Skin of body (tissue), 1 donor: ENCODE measurements at regions not wholly inside any gene's neighbourhood (a gene's known extent, or its start where the extent isn't known, plus 50 kb on each side); places are given as distances from the start of the nearest gene placed in this dataset.

ENCODE experiments used
- DNase-seq: peaks from one replicate; lab custom pipeline; 2025; lab: John Stamatoyannopoulos, UW

DNA sequence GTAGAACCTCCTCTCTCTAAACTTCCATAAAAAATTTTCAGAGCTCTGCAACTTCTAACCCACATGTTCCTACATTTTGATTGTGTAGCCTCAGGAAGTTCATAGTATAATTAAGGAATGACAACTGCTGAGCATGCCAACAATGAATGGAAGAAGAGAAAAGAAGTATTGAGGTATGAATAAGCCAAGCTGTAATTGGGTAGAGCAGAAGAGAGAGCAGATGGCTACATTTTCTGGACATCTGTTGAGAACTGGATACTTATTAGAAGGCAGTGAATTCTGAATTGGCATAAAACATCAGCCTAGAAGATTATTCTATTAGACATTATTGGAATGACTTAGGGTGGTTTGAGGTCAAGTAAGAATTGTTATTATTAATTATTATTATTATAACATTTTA lies 728.3 kb upstream of the PHF14 start:
- DNase-seq: no peak

DNA sequence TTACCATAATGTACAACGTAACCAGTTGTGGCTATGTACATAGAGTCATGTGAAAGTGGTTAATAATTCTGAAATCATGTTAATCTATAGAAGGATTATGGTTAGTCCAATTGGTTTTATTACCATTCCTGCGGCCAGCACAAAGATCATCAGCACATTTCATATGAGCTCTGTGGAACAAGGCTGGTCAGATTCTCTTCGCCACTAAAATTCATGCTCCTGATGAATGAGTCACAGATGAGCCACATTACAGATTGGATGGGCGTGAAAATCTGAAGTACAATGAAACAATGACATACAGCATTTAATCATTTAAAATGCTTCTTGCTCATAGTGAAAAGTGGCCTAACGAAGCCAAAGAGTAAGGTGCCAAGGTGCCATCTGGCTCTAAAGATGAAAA lies 716.2 kb upstream of the PHF14 start:
- DNase-seq: no peak

DNA sequence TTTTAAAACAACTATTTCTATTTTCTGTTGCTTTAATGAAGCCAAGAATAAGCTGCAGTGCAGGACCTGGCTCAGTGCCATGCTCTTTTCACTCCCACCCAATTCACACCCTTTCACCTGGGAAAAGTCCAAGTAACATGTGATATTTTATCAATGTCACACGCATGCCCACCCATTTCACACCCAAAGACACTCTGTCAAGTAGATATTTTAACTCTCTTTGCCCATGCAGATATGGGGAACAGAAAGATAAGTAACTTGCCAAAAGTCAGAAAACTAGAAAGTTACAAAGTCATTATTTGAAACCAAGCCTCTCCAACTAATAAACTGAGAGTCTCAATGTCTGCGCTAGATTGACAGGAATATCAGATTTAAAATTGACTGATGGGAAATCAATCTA lies 706.7 kb upstream of the PHF14 start:
- no peak for DNase-seq

GRCh38 chr7:10268034-10268433 lies 705.6 kb upstream of the PHF14 start:
- DNase-seq: no peak

- no peak for DNase-seq
Measured at GRCh38 chr7:10282909-10283308, 690.8 kb upstream of the PHF14 start.

DNA sequence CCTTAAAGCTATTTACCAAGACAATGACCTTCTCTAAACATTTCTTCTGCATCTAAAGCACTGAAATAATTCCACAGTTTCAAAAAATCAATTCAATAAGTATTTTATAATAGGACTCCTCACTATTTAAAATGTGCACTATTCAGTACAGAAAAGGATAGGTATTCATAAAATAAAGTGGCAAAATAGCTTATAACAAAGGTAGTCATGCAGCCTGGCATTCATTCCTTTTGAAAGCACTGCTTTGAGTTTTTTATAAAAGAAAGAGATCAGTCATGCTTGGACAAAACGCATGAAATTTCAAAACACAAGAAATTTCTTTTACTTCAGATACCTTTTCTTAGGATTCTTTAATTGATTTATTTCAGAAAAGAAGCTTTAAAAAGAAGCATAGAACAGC lies 689.7 kb upstream of the PHF14 start:
- no peak for DNase-seq

- no peak for DNase-seq
Measured at GRCh38 chr7:10299384-10299783, 674.3 kb upstream of the PHF14 start.

GRCh38 chr7:10300577-10300976 lies 673.1 kb upstream of the PHF14 start:
- no peak for DNase-seq

DNA sequence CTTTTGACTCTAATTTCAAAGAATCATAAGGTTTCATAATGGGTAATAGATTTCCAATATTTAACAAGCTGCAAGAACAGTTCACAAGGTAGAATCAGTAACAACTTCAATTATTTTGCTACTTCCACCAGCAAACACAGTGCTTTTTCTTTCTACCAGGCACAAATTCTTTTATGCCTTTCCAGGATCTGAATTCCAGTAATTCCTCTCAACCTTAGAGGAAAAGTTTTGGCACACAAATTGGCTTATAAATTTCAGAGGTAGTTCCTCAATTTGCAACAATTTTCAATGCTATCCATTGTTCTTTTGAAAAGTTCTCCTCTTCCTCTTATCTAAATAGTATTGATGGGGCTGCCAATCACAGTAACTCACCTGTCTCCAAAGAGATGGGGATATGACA lies 665.4 kb upstream of the PHF14 start:
- no peak for DNase-seq

DNA sequence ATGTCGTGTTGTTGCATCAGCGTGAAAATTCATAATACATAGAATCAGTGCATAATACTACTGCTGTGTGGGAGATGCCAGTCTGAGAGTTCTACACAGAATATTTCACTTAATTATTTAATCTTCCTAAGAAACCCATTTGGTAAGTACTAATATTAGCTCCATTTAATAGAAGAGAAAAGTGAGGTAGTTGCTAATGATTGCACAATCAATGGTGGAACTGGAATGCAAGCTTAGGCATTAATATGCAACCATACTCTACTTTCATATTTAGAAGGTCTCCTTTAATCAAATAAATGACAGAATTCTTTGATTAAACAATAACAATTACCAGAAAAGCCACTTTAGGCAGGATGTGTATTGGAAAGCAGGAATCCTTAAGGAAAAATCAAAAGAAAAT lies 660.7 kb upstream of the PHF14 start:
- DNase-seq: no peak

DNA sequence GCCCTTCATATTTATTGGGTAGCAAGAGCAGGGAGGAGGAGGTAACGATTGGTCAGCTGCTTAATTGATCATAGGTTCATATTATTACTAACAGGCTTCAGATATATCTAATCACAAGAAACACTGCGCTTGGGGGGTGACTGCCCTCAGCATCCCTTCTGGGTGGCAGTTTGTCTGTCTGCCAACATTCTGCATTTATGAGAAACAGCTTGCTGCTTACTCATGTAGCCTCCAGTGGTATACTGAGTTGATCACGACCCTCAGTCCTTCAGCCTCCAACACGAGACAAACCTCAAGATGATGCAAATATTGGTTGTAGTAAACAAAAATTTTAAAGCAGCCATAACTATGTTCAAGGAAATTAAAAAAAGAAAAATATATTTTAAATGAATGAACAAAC lies 657.8 kb upstream of the PHF14 start:
- DNase-seq: no peak

- DNase-seq: no peak
Measured at GRCh38 chr7:10316488-10316887, 657.2 kb upstream of the PHF14 start.

DNA sequence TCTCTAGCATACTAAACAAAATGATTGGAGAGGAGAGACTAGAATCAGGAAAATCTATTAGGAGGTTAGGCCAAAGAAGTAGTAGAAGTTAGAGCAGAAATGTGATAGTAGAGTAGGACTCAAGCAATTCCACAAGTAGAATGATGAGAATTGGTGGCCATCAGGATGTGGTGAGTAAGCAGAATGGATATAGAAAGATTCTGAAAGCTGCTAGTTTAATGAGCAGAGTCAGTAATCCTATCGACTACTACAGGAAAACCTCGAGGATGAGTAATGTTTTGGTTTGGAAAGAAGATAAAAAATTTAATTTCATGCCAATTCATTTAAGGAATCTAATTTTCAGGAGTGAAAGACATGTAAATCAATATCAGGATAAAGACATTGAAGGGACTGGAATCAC lies 648.3 kb upstream of the PHF14 start:
- DNase-seq: no peak

DNA sequence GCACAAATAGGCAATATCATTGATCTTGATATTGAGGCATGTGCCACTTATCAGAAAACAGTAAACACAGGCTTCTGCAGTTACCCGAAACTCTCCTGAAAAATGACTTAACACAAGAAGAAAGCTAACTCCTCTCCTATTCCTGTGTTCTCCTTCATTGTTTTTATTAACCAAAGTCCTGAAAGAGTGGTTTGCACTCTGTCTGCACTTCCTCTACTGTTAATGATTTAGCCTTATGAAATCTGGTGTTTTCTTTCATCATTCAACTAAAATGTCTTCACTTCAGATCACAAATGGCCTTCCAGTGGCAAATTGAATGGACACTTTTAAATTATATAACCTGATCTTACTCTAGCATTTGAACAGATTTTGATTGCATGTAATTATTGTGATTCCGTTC lies 630.6 kb upstream of the PHF14 start:
- no peak for DNase-seq

DNA sequence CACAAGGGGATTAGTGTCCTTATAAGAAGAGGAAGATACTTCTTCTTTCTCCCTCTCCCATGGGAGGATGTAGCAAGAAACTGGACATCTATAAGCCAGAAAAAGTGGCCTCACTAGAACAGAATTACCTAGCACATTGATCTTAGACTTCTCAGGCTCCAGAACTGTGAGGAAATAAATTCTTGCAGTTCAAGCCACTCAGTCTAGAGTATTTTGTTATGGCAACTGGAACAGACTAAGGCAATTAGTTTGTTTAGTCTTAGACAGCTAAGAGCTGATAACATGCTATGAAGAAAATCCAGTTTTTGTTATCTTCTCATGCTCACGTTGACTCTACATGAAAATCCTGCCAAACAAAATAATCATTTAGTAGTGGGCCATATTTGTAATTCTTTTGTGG lies 627.6 kb upstream of the PHF14 start:
- no peak for DNase-seq

DNA sequence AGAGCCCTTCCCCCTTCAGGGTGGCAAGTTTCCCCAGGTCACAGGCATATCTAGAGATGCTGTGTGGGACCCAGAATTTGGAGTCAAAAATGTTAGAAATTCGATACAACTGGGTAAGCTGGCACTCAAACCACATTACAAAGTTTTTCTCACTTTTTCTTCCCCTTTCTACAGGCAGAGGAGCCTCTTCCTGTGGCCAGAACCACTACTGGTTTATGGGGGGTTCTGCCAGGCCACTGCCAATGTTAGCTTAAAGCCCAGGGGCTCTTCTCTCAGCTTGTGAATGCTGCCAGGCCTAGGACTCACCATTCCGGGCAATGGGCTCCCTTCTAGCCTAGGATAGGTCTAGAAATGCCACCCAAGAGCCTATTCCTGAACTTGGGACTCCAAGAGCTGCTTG lies 617.9 kb upstream of the PHF14 start:
- no peak for DNase-seq

GRCh38 chr7:10360050-10360449 lies 613.6 kb upstream of the PHF14 start:
- DNase-seq: no peak

DNA sequence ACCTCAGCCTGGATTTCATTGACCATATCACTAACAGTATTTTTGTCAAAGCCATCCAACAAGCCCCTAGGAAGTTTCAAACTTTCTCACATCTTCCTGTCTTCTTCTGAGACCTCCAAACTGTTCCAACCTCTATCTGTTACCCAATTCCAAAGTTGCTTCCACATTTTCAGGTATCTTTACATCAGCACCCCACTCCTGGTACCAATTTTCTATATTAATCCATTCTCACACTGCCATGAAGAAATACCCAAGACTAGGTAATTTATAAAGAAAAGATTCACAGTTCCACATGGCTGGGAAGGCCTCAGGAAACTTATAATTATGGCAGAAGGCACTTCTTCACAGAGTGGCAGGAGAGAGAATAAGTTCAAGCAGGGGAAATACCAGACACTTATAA lies 571.9 kb upstream of the PHF14 start:
- no peak for DNase-seq

DNA sequence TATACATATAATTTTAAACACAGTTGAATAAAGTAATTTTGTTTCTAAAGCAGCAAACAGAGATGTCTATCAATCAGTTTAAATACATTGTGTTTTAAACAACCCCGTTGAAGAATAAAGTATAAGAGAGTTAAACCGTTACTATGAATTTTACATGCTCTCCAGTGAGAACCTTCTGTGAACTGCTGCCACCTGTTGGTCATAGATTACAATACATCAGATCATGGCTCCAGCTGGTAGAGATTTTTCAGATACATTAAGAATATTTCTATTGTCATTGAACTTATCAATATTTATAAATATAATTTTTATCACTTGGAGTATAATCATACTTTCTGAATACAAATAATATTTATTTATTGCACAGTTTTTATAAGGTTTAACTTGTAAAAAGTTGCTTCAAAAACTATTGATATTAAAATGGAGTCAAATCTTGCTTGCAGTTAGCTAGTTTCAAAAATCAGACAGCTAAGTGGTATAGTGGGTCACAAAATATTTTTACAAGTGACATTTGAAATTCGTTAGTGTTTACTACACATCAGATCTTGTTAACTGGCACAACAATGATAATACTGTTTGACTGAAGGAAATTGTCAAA lies 561.2 kb upstream of the PHF14 start:
- peak; percentile 3 for DNase-seq

- no peak for DNase-seq
Measured at GRCh38 chr7:10418985-10419384, 554.7 kb upstream of the PHF14 start.

DNA sequence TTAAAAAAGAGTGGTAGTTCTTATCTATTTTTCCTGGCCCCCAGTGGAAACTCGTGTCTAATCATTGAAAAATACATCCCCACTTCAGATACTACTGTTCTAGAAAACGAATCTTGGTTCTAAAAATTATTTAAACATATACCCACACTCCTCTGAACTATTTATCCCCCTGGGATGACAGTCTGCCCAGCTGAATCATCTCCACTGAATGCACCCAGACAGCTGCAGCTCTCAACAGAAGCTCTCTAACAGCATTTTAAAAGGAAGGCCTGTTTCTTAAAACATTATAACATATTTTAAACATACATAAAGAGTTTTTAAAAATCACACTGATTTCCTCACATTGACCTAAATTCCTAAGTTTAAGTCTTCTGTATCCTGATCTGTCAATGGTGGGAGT lies 544.6 kb upstream of the PHF14 start:
- no peak for DNase-seq

- DNase-seq: no peak
Measured at GRCh38 chr7:10429511-10429910, 544.2 kb upstream of the PHF14 start.

DNA sequence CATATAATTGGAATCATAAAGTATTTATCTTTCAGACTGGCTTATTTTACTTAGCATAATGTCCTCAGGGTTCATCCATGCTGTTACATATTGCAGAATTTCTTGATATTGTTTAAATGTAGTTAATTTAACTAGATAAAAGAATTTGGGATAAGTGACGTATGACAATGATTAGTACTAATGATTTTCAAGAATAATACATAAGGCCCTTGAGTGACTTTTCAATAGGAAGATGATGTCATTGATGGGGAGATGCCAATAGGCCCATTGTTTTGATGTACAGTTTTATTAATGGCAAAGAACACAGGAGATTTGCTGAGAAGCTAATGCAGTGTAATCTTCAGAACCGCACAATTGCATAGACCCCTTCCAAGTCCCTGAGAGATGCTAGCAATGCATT lies 537.4 kb upstream of the PHF14 start:
- no peak for DNase-seq

GRCh38 chr7:10439027-10439426 lies 534.6 kb upstream of the PHF14 start:
- no peak for DNase-seq
